ENCODE measurements at regions not wholly inside any gene's neighbourhood (a gene's known extent, or its start where the extent isn't known, plus 50 kb on each side); places are given as distances from the start of the nearest gene placed in this dataset.

GRCh38 chr4:31803526-31804195 lies 1083.5 kb downstream of the PCDH7 start:
- FAIRE-seq (no peak), DNase-seq (peak in 1 of 5 donors; percentile 6)
- intact Hi-C loops (cut with DNase I): no loop called here
- Histone ChIP-seq H3K9me3 (ENCODE audit: control insufficient read depth in 2 of 3, insufficient read depth in 1 of 3, low read length in 3 of 3) (no peaks in the 10 kb centered on the region), H3K27me3 (ENCODE audit: control insufficient read depth, insufficient read depth, low read length) (no peaks in the 10 kb centered on the region), H3K9ac (ENCODE audit: low read length in 3 of 3) (no peak overlapping the region), H3K36me3 (ENCODE audit: control insufficient read depth in 2 of 3, insufficient read depth in 3 of 3, low read length in 3 of 3) (no peaks in the 10 kb centered on the region), H3K4me1 (ENCODE audit: control insufficient read depth in 2 of 3, insufficient read depth in 2 of 3, low read depth in 1 of 3, low read length in 3 of 3) (no peaks in the 10 kb centered on the region), H3K4me3 (ENCODE audit: low read length in 3 of 3) (no peak overlapping the region), H3K27ac (ENCODE audit: low read depth in 2 of 2, low read length in 2 of 2) (no peak overlapping the region)
- TF ChIP-seq, protein P1, sequence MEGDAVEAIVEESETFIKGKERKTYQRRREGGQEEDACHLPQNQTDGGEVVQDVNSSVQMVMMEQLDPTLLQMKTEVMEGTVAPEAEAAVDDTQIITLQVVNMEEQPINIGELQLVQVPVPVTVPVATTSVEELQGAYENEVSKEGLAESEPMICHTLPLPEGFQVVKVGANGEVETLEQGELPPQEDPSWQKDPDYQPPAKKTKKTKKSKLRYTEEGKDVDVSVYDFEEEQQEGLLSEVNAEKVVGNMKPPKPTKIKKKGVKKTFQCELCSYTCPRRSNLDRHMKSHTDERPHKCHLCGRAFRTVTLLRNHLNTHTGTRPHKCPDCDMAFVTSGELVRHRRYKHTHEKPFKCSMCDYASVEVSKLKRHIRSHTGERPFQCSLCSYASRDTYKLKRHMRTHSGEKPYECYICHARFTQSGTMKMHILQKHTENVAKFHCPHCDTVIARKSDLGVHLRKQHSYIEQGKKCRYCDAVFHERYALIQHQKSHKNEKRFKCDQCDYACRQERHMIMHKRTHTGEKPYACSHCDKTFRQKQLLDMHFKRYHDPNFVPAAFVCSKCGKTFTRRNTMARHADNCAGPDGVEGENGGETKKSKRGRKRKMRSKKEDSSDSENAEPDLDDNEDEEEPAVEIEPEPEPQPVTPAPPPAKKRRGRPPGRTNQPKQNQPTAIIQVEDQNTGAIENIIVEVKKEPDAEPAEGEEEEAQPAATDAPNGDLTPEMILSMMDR (IDR thresholded peaks at IDR 0.05; ENCODE audit: borderline replicate concordance, extremely low read depth, insufficient read depth): no peak

DNA sequence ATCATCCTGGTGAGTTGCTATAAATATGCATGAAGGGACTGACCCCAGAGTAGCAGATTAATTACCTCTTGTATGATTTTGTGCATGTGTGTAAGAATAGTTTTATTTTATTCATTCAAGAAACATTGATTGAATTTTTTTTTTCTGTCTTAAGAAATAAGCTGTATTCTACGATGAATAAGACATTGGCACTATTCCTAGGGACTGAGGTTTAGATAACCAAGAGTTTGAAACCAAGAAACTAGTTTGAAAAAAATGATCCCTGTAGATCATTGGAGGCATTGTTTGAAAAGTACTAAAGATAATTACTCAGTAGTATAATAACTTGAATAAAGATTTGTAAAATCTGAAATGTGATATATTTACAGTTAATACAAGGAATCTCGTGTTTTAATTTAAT lies 1086.9 kb downstream of the PCDH7 start:
- Histone ChIP-seq H3K9me3 (ENCODE audit: control insufficient read depth in 2 of 3, insufficient read depth in 1 of 3, low read length in 3 of 3) (no peaks in the 10 kb centered on the region), H3K36me3 (ENCODE audit: control insufficient read depth in 2 of 3, insufficient read depth in 3 of 3, low read length in 3 of 3) (no peaks in the 10 kb centered on the region), H3K27me3 (ENCODE audit: control insufficient read depth, insufficient read depth, low read length) (no peaks in the 10 kb centered on the region), H3K27ac (ENCODE audit: low read depth in 2 of 2, low read length in 2 of 2) (no peak overlapping the region), H3K4me1 (ENCODE audit: control insufficient read depth in 2 of 3, insufficient read depth in 2 of 3, low read depth in 1 of 3, low read length in 3 of 3) (no peaks in the 10 kb centered on the region), H3K9ac (ENCODE audit: low read length in 3 of 3) (no peak overlapping the region), H3K4me3 (ENCODE audit: low read length in 3 of 3) (no peak overlapping the region)
- FAIRE-seq (no peak), DNase-seq (no peak)
- TF ChIP-seq, protein P1 (IDR thresholded peaks at IDR 0.05; ENCODE audit: borderline replicate concordance, extremely low read depth, insufficient read depth): no peak
- intact Hi-C loops (cut with DNase I): no loop called here

DNA sequence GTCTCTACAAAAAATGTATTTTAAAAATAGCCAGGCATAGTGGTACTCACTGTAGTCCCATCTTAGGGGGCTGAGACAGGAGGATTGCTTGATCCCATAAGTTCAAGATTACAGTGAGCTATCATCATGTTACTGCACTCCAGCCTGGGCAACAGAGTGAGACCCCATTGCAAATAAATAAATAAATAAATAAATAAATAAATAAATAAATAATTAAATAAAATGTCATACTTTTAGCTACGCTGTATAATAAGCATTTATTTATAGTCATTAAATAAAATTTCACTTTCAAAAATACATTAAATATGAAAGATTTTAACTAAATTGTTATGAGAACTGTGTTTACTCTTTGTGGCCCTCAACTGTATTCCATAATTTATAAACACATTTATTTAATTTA lies 1124.2 kb downstream of the PCDH7 start:
- H3K9me3 ChIP-seq (ENCODE audit: control insufficient read depth in 2 of 3, insufficient read depth in 1 of 3, low read length in 3 of 3): peaks cover 0 to 5% (median 0%) of the 10 kb centered on the region in 3 donors
- H3K27me3 ChIP-seq (ENCODE audit: control insufficient read depth, insufficient read depth, low read length): no peaks in the 10 kb centered on the region
- no peaks in the 10 kb centered on the region for H3K4me1 ChIP-seq (ENCODE audit: control insufficient read depth in 2 of 3, insufficient read depth in 2 of 3, low read depth in 1 of 3, low read length in 3 of 3)
- H3K36me3 ChIP-seq (ENCODE audit: control insufficient read depth in 2 of 3, insufficient read depth in 3 of 3, low read length in 3 of 3): no peaks in the 10 kb centered on the region
- intact Hi-C loops (cut with DNase I): no loop called here
- no peak overlapping the region for H3K27ac ChIP-seq (ENCODE audit: low read depth in 2 of 2, low read length in 2 of 2)
- H3K4me3 ChIP-seq (ENCODE audit: low read length in 3 of 3): no peak overlapping the region
- no peak overlapping the region for H3K9ac ChIP-seq (ENCODE audit: low read length in 3 of 3)
- DNase-seq: no peak
- TF ChIP-seq, protein P1 (IDR thresholded peaks at IDR 0.05; ENCODE audit: borderline replicate concordance, extremely low read depth, insufficient read depth): no peak
- FAIRE-seq: no peak

- no peak overlapping the region for H3K4me3 ChIP-seq (ENCODE audit: low read length in 3 of 3)
- no peak for DNase-seq
- H3K27ac ChIP-seq (ENCODE audit: low read depth in 2 of 2, low read length in 2 of 2): no peak overlapping the region
- H3K9ac ChIP-seq (ENCODE audit: low read length in 3 of 3): no peak overlapping the region
- H3K4me1 ChIP-seq (ENCODE audit: control insufficient read depth in 2 of 3, insufficient read depth in 2 of 3, low read depth in 1 of 3, low read length in 3 of 3): no peaks in the 10 kb centered on the region
- H3K36me3 ChIP-seq (ENCODE audit: control insufficient read depth in 2 of 3, insufficient read depth in 3 of 3, low read length in 3 of 3): no peaks in the 10 kb centered on the region
- no peak for FAIRE-seq
- TF ChIP-seq, protein P1 (IDR thresholded peaks at IDR 0.05; ENCODE audit: borderline replicate concordance, extremely low read depth, insufficient read depth): no peak
- H3K9me3 ChIP-seq (ENCODE audit: control insufficient read depth in 2 of 3, insufficient read depth in 1 of 3, low read length in 3 of 3): peaks cover 0 to 2% (median 0%) of the 10 kb centered on the region in 3 donors
- intact Hi-C loops (cut with DNase I): no loop called here
- H3K27me3 ChIP-seq (ENCODE audit: control insufficient read depth, insufficient read depth, low read length): no peaks in the 10 kb centered on the region
Measured at GRCh38 chr4:31851946-31852345, 1131.8 kb downstream of the PCDH7 start.

All from kidney (tissue), 13 donors.